ENCODE measurements at regions not wholly inside any gene's neighbourhood (a gene's known extent, or its start where the extent isn't known, plus 50 kb on each side); places are given as distances from the start of the nearest gene placed in this dataset.

DNA sequence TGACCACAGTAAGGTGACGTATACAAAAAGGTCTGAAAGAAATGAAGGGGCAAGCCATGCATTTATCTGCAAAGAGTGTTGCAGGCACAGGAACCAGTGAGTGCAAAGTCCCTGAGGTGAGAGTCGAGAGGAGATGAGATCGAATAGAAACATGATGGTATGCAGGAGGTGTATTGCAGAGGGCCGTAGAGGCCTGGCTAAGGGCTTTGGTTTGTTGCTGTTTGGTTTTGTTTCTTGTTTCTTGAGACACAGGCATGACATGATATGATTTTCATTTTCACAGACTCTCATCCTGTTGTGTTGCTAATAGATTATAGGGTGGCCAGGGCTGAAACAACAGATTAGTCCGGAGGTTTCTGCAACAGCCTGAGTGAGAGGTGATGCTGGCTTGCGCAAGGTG is 80.4 kb downstream of the HSPH1 start:
- 77% methylated on average over 4 of the region's 6 CpGs for WGBS (ENCODE audit: insufficient coverage)
- H3K4me3 ChIP-seq (ENCODE audit: control insufficient read depth in 1 of 7, extremely low read depth in 1 of 7, insufficient read depth in 4 of 7, low read depth in 2 of 7, low read length in 6 of 7), result no peak overlapping the region
- CTCF ChIA-PET, result no interaction called here
- no peaks in the 10 kb centered on the region for H3K36me3 ChIP-seq (ENCODE audit: control insufficient read depth in 4 of 4, insufficient read depth in 4 of 4, low read length in 3 of 4)
- H3K27ac ChIP-seq (ENCODE audit: insufficient read depth in 1 of 2, low read depth in 1 of 2, low read length in 2 of 2, poor library complexity in 1 of 2, severe bottlenecking in 2 of 2), result no peak overlapping the region
- H3K9me3 ChIP-seq (ENCODE audit: control extremely low read depth in 1 of 5, control insufficient read depth in 4 of 5, insufficient read depth in 2 of 5, low read depth in 1 of 5, low read length in 4 of 5), result no peaks in the 10 kb centered on the region
- peaks cover 0 to 2% (median 0%) of the 10 kb centered on the region in 4 experiments for H3K4me1 ChIP-seq (ENCODE audit: control extremely low read depth in 1 of 4, control insufficient read depth in 4 of 4, insufficient read depth in 4 of 4, low read length in 3 of 4)
- H3K27me3 ChIP-seq (replicated peaks in 2 of 5; ENCODE audit: control insufficient read depth in 4 of 5, insufficient read depth in 5 of 5, low read length in 4 of 5), result peaks cover 0 to 10% (median 2%) of the 10 kb centered on the region in 5 experiments
- POLR2A ChIA-PET, result no interaction called here
- no peak for DNase-seq

DNA sequence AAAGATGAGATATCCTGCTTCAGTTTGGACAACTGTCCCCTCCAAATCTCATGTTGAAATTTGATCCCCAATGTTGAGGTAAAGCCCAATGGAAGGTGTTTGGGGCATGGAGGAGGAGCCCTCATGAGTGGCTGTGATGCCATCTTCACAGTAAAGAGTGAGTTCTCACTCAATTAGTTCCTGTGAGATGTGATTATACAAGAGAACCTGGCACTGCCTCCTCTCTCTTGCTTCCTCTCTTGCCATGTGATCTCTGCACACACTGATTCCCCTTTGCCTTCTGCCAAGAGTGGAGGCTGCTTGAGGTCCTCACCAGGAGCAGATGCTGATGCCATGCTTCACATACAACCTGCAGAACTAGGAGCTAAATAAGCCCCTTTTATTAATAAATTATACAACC is 86.9 kb downstream of the HSPH1 start:
- Histone ChIP-seq H3K27me3 (replicated peaks in 2 of 5; ENCODE audit: control insufficient read depth in 4 of 5, insufficient read depth in 5 of 5, low read length in 4 of 5) (peaks cover 0 to 3% (median 0%) of the 10 kb centered on the region in 5 experiments), H3K9me3 (ENCODE audit: control extremely low read depth in 1 of 5, control insufficient read depth in 4 of 5, insufficient read depth in 2 of 5, low read depth in 1 of 5, low read length in 4 of 5) (peaks cover 0 to 3% (median 0%) of the 10 kb centered on the region in 5 experiments), H3K4me3 (ENCODE audit: control insufficient read depth in 1 of 7, extremely low read depth in 1 of 7, insufficient read depth in 4 of 7, low read depth in 2 of 7, low read length in 6 of 7) (no peak overlapping the region), H3K36me3 (ENCODE audit: control insufficient read depth in 4 of 4, insufficient read depth in 4 of 4, low read length in 3 of 4) (no peaks in the 10 kb centered on the region), H3K4me1 (ENCODE audit: control extremely low read depth in 1 of 4, control insufficient read depth in 4 of 4, insufficient read depth in 4 of 4, low read length in 3 of 4) (peaks cover 0 to 2% (median 0%) of the 10 kb centered on the region in 4 experiments), H3K27ac (ENCODE audit: insufficient read depth in 1 of 2, low read depth in 1 of 2, low read length in 2 of 2, poor library complexity in 1 of 2, severe bottlenecking in 2 of 2) (no peak overlapping the region)
- DNase-seq, result no peak
- ChIA-PET POLR2A (no interaction called here), CTCF (no interaction called here)

DNA sequence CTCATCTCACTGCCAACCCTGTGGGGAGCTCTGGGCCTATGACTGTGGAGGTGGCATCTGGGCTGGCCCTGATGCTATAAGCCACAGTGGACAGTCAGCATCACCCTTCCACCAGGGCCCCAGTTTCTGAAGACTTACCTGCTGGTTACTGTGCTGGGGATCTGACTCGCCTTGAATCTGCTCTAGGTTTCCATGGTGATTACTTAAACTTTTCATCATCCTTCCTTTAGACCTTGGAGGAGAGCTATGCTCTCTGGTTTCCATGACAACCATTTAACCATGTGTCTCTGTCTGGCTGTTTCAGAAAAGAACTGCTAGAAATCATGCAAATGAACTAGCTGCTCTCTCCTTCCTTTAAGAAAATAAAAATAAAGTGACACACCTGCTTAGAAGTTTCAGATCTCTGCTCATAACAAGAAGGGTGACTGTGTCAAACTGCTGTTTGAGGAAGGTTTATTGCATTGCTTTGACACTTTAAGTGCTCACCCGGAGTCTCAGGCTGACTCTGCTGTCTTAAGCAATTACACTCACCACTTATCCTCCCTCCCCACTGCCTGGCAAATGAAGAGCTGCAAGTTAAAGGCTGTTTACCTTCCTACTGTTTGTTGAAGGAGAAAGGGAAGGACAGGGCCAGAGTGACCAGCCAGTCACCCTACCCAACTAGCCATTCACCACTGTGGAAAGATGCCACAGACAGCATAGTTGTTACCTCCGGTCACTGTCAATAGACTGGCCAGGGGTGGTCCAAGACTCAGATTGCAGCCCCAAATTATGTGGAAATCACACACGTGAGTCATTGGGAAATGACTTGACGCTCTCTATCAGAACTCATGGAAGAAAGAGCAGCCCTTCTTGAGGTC is 87.6 kb downstream of the HSPH1 start:
- H3K36me3 ChIP-seq (ENCODE audit: control insufficient read depth in 4 of 4, insufficient read depth in 4 of 4, low read length in 3 of 4), result no peaks in the 10 kb centered on the region
- POLR2A ChIA-PET, result no interaction called here
- H3K9me3 ChIP-seq (ENCODE audit: control extremely low read depth in 1 of 5, control insufficient read depth in 4 of 5, insufficient read depth in 2 of 5, low read depth in 1 of 5, low read length in 4 of 5), result peaks cover 0 to 3% (median 0%) of the 10 kb centered on the region in 5 experiments
- WGBS (ENCODE audit: insufficient coverage), result 78% methylated on average over 4 of the region's 5 CpGs
- H3K27ac ChIP-seq (ENCODE audit: insufficient read depth in 1 of 2, low read depth in 1 of 2, low read length in 2 of 2, poor library complexity in 1 of 2, severe bottlenecking in 2 of 2), result no peak overlapping the region
- no peak overlapping the region for H3K4me3 ChIP-seq (ENCODE audit: control insufficient read depth in 1 of 7, extremely low read depth in 1 of 7, insufficient read depth in 4 of 7, low read depth in 2 of 7, low read length in 6 of 7)
- DNase-seq, result no peak
- H3K4me1 ChIP-seq (ENCODE audit: control extremely low read depth in 1 of 4, control insufficient read depth in 4 of 4, insufficient read depth in 4 of 4, low read length in 3 of 4), result peaks cover 0 to under 1% (median 0%) of the 10 kb centered on the region in 4 experiments
- CTCF ChIA-PET, result no interaction called here
- peaks cover 0 to 6% (median 0%) of the 10 kb centered on the region in 5 experiments for H3K27me3 ChIP-seq (replicated peaks in 2 of 5; ENCODE audit: control insufficient read depth in 4 of 5, insufficient read depth in 5 of 5, low read length in 4 of 5)

- DNase-seq, result no peak
- H3K4me1 ChIP-seq (ENCODE audit: control extremely low read depth in 1 of 4, control insufficient read depth in 4 of 4, insufficient read depth in 4 of 4, low read length in 3 of 4), result no peaks in the 10 kb centered on the region
- peaks cover 0 to 3% (median 0%) of the 10 kb centered on the region in 5 experiments for H3K9me3 ChIP-seq (ENCODE audit: control extremely low read depth in 1 of 5, control insufficient read depth in 4 of 5, insufficient read depth in 2 of 5, low read depth in 1 of 5, low read length in 4 of 5)
- H3K27ac ChIP-seq (ENCODE audit: insufficient read depth in 1 of 2, low read depth in 1 of 2, low read length in 2 of 2, poor library complexity in 1 of 2, severe bottlenecking in 2 of 2), result no peak overlapping the region
- peaks cover 0 to 6% (median 0%) of the 10 kb centered on the region in 5 experiments for H3K27me3 ChIP-seq (replicated peaks in 2 of 5; ENCODE audit: control insufficient read depth in 4 of 5, insufficient read depth in 5 of 5, low read length in 4 of 5)
- H3K36me3 ChIP-seq (ENCODE audit: control insufficient read depth in 4 of 4, insufficient read depth in 4 of 4, low read length in 3 of 4), result no peaks in the 10 kb centered on the region
- 96% methylated on average over 3 of the region's 3 CpGs for WGBS (ENCODE audit: insufficient coverage)
- H3K4me3 ChIP-seq (ENCODE audit: control insufficient read depth in 1 of 7, extremely low read depth in 1 of 7, insufficient read depth in 4 of 7, low read depth in 2 of 7, low read length in 6 of 7), result no peak overlapping the region
- ChIA-PET POLR2A (no interaction called here), CTCF (no interaction called here)
Observed at GRCh38 chr13:31072041-31072440, 89.7 kb downstream of the HSPH1 start.

- 67% methylated on average over 4 of the region's 4 CpGs for WGBS (ENCODE audit: insufficient coverage)
- Histone ChIP-seq H3K4me3 (ENCODE audit: control insufficient read depth in 1 of 7, extremely low read depth in 1 of 7, insufficient read depth in 4 of 7, low read depth in 2 of 7, low read length in 6 of 7) (no peak overlapping the region), H3K27me3 (replicated peaks in 2 of 5; ENCODE audit: control insufficient read depth in 4 of 5, insufficient read depth in 5 of 5, low read length in 4 of 5) (peaks cover 0 to 8% (median 3%) of the 10 kb centered on the region in 5 experiments), H3K9me3 (ENCODE audit: control extremely low read depth in 1 of 5, control insufficient read depth in 4 of 5, insufficient read depth in 2 of 5, low read depth in 1 of 5, low read length in 4 of 5) (no peaks in the 10 kb centered on the region), H3K36me3 (ENCODE audit: control insufficient read depth in 4 of 4, insufficient read depth in 4 of 4, low read length in 3 of 4) (no peaks in the 10 kb centered on the region), H3K27ac (ENCODE audit: insufficient read depth in 1 of 2, low read depth in 1 of 2, low read length in 2 of 2, poor library complexity in 1 of 2, severe bottlenecking in 2 of 2) (no peak overlapping the region), H3K4me1 (ENCODE audit: control extremely low read depth in 1 of 4, control insufficient read depth in 4 of 4, insufficient read depth in 4 of 4, low read length in 3 of 4) (no peaks in the 10 kb centered on the region)
- DNase-seq, result no peak
- CTCF ChIA-PET, result no interaction called here
- POLR2A ChIA-PET, result no interaction called here
Observed at GRCh38 chr13:31069808-31070534, 91.7 kb downstream of the HSPH1 start.

GRCh38 chr13:31068119-31068423 is 93.6 kb downstream of the HSPH1 start:
- ChIA-PET CTCF (no interaction called here), POLR2A (no interaction called here)
- H3K36me3 ChIP-seq (ENCODE audit: control insufficient read depth in 4 of 4, insufficient read depth in 4 of 4, low read length in 3 of 4), result no peaks in the 10 kb centered on the region
- 93% methylated on average over 4 of the region's 4 CpGs for WGBS (ENCODE audit: insufficient coverage)
- H3K9me3 ChIP-seq (ENCODE audit: control extremely low read depth in 1 of 5, control insufficient read depth in 4 of 5, insufficient read depth in 2 of 5, low read depth in 1 of 5, low read length in 4 of 5), result peaks cover 0 to 3% (median 0%) of the 10 kb centered on the region in 5 experiments
- H3K4me1 ChIP-seq (ENCODE audit: control extremely low read depth in 1 of 4, control insufficient read depth in 4 of 4, insufficient read depth in 4 of 4, low read length in 3 of 4), result no peaks in the 10 kb centered on the region
- no peak overlapping the region for H3K27ac ChIP-seq (ENCODE audit: insufficient read depth in 1 of 2, low read depth in 1 of 2, low read length in 2 of 2, poor library complexity in 1 of 2, severe bottlenecking in 2 of 2)
- no peak overlapping the region for H3K4me3 ChIP-seq (ENCODE audit: control insufficient read depth in 1 of 7, extremely low read depth in 1 of 7, insufficient read depth in 4 of 7, low read depth in 2 of 7, low read length in 6 of 7)
- DNase-seq, result no peak
- peaks cover 0 to 8% (median 3%) of the 10 kb centered on the region in 5 experiments for H3K27me3 ChIP-seq (replicated peaks in 2 of 5; ENCODE audit: control insufficient read depth in 4 of 5, insufficient read depth in 5 of 5, low read length in 4 of 5)

- WGBS (ENCODE audit: insufficient coverage), result 93% methylated on average over 6 of the region's 8 CpGs
- Histone ChIP-seq H3K4me3 (ENCODE audit: control insufficient read depth in 1 of 7, extremely low read depth in 1 of 7, insufficient read depth in 4 of 7, low read depth in 2 of 7, low read length in 6 of 7) (no peak overlapping the region), H3K9me3 (ENCODE audit: control extremely low read depth in 1 of 5, control insufficient read depth in 4 of 5, insufficient read depth in 2 of 5, low read depth in 1 of 5, low read length in 4 of 5) (peaks cover 0 to 3% (median 0%) of the 10 kb centered on the region in 5 experiments), H3K36me3 (ENCODE audit: control insufficient read depth in 4 of 4, insufficient read depth in 4 of 4, low read length in 3 of 4) (no peaks in the 10 kb centered on the region), H3K27me3 (replicated peaks in 2 of 5; ENCODE audit: control insufficient read depth in 4 of 5, insufficient read depth in 5 of 5, low read length in 4 of 5) (peaks cover 0 to 8% (median 4%) of the 10 kb centered on the region in 5 experiments), H3K4me1 (ENCODE audit: control extremely low read depth in 1 of 4, control insufficient read depth in 4 of 4, insufficient read depth in 4 of 4, low read length in 3 of 4) (no peaks in the 10 kb centered on the region), H3K27ac (ENCODE audit: insufficient read depth in 1 of 2, low read depth in 1 of 2, low read length in 2 of 2, poor library complexity in 1 of 2, severe bottlenecking in 2 of 2) (no peak overlapping the region)
- POLR2A ChIA-PET, result no interaction called here
- CTCF ChIA-PET, result interaction anchor here (1.9 kb wide), 1 partner anchor 19 kb away, joined by 6 read pairs; no protein-coding TSS in a partner anchor
- no peak for DNase-seq
Observed at GRCh38 chr13:31067416-31068118, 94.1 kb downstream of the HSPH1 start.
